ENCODE measurements at regions not wholly inside any gene's neighbourhood (a gene's known extent, or its start where the extent isn't known, plus 50 kb on each side); places are given as distances from the start of the nearest gene placed in this dataset.
"Not testable (repeated sequence)": the region's sequence is repeated elsewhere in the genome, so short reads cannot be mapped to it uniquely, and the experiment has no call there.

GRCh38 chr12:10453-10852, 56.1 kb upstream of the IQSEC3 start:
- DNase-seq (ENCODE audit: low read depth); FAIRE-seq; H3K4me3 ChIP-seq (ENCODE audit: low read depth, low read length); H3K27me3 ChIP-seq (ENCODE audit: control insufficient read depth, insufficient read depth, low read length); H3K36me3 ChIP-seq (ENCODE audit: control insufficient read depth, insufficient read depth, low read length): not testable (repeated sequence)

DNA sequence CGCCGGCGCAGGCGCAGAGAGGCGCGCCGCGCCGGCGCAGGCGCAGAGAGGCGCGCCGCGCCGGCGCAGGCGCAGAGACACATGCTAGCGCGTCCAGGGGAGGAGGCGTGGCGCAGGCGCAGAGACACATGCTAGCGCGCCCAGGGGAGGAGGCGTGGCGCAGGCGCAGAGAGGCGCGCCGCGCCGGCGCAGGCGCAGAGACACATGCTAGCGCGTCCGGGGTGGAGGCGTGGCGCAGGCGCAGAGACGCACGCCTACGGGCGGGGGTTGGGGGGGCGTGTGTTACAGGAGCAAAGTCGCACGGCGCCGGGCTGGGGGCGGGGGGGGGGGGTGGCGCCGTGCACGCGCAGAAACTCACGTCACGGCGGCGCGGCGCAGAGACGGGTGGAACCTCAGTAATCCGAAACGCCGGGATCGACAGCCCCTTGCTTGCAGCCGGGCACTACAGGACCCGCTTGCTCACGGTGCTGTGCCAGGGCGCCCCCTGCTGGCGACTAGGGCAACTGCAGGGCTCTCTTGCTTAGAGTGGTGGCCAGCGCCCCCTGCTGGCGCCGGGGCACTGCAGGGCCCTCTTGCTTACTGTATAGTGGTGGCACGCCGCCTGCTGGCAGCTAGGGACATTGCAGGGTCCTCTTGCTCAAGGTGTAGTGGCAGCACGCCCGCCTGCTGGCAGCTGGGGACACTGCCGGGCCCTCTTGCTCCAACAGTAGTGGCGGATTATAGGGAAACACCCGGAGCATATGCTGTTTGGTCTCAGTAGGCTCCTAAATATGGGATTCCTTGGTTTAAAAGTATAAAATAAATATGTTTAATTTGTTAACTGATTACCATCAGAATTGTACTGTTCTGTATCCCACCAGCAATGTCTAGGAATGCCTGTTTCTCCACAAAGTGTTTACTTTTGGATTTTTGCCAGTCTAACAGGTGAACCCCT, 55.4 kb upstream of the IQSEC3 start:
- H3K27me3 ChIP-seq (ENCODE audit: control insufficient read depth, insufficient read depth, low read length); FAIRE-seq; DNase-seq (ENCODE audit: low read depth); H3K4me3 ChIP-seq (ENCODE audit: low read depth, low read length); H3K36me3 ChIP-seq (ENCODE audit: control insufficient read depth, insufficient read depth, low read length): not testable (repeated sequence)

DNA sequence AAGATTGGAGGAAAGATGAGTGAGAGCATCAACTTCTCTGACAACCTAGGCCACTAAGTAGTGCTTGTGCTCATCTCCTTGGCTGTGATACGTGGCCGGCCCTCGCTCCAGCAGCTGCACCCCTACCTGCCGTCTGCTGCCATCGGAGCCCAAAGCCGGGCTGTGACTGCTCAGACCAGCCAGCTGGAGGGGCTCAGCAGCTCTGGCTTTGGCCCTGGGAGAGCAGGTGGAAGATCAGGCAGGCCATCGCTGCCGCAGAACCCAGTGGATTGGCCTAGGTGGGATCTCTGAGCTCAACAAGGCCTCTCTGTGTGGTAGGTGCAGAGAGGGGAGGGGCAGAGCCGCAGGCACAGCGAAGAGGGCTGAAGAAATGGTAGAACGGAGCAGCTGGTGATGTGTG, 54.3 kb upstream of the IQSEC3 start:
- H3K4me3 ChIP-seq (ENCODE audit: low read depth, low read length); H3K36me3 ChIP-seq (ENCODE audit: control insufficient read depth, insufficient read depth, low read length); DNase-seq (ENCODE audit: low read depth); FAIRE-seq; H3K27me3 ChIP-seq (ENCODE audit: control insufficient read depth, insufficient read depth, low read length): not testable (repeated sequence)

- not testable (repeated sequence) for DNase-seq (ENCODE audit: low read depth); H3K36me3 ChIP-seq (ENCODE audit: control insufficient read depth, insufficient read depth, low read length); H3K27me3 ChIP-seq (ENCODE audit: control insufficient read depth, insufficient read depth, low read length); H3K4me3 ChIP-seq (ENCODE audit: low read depth, low read length); FAIRE-seq
These were observed 53.6 kb upstream of the IQSEC3 start for GRCh38 chr12:12725-13640.

DNA sequence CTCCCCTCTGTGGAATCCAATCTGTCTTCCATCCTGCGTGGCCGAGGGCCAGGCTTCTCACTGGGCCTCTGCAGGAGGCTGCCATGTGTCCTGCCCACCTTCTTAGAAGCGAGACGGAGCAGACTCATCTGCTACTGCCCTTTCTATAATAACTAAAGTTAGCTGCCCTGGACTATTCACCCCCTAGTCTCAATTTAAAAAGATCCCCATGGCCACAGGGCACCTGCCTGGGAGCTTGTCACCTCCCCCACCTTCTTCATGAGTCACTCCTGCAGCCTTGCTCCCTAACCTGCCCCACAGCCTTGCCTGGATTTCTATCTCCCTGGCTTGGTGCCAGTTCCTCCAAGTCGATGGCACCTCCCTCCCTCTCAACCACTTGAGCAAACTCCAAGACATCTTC, 52.7 kb upstream of the IQSEC3 start:
- H3K36me3 ChIP-seq (ENCODE audit: control insufficient read depth, insufficient read depth, low read length); H3K27me3 ChIP-seq (ENCODE audit: control insufficient read depth, insufficient read depth, low read length); H3K4me3 ChIP-seq (ENCODE audit: low read depth, low read length); FAIRE-seq: not testable (repeated sequence)
- DNase-seq (ENCODE audit: low read depth), result peak; percentile 77

DNA sequence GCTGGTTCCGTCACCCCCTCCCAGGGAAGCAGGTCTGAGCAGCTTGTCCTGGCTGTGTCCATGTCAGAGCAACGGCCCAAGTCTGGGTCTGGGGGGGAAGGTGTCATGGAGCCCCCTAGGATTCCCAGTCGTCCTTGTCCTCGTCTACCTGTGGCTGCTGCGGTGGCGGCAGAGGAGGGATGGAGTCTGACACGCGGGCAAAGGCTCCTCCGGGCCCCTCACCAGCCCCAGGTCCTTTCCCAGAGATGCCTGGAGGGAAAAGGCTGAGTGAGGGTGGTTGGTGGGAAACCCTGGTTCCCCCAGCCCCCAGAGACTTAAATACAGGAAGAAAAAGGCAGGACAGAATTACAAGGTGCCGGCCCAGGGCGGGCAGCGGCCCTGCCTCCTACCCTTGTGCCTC, 51.9 kb upstream of the IQSEC3 start:
- H3K36me3 ChIP-seq (ENCODE audit: control insufficient read depth, insufficient read depth, low read length); H3K27me3 ChIP-seq (ENCODE audit: control insufficient read depth, insufficient read depth, low read length); FAIRE-seq; H3K4me3 ChIP-seq (ENCODE audit: low read depth, low read length); DNase-seq (ENCODE audit: low read depth): not testable (repeated sequence)

- DNase-seq (ENCODE audit: low read depth); FAIRE-seq; H3K27me3 ChIP-seq (ENCODE audit: control insufficient read depth, insufficient read depth, low read length); H3K36me3 ChIP-seq (ENCODE audit: control insufficient read depth, insufficient read depth, low read length); H3K4me3 ChIP-seq (ENCODE audit: low read depth, low read length): not testable (repeated sequence)
These were observed 51.2 kb upstream of the IQSEC3 start for GRCh38 chr12:15381-15780.

DNA sequence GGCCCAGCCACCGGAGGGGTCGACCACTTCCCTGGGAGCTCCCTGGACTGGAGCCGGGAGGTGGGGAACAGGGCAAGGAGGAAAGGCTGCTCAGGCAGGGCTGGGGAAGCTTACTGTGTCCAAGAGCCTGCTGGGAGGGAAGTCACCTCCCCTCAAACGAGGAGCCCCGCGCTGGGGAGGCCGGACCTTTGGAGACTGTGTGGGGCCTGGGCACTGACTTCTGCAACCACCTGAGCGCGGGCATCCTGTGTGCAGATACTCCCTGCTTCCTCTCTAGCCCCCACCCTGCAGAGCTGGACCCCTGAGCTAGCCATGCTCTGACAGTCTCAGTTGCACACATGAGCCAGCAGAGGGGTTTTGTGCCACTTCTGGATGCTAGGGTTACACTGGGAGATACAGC, 50.5 kb upstream of the IQSEC3 start:
- not testable (repeated sequence) for H3K4me3 ChIP-seq (ENCODE audit: low read depth, low read length); H3K27me3 ChIP-seq (ENCODE audit: control insufficient read depth, insufficient read depth, low read length); H3K36me3 ChIP-seq (ENCODE audit: control insufficient read depth, insufficient read depth, low read length); DNase-seq (ENCODE audit: low read depth); FAIRE-seq

DNA sequence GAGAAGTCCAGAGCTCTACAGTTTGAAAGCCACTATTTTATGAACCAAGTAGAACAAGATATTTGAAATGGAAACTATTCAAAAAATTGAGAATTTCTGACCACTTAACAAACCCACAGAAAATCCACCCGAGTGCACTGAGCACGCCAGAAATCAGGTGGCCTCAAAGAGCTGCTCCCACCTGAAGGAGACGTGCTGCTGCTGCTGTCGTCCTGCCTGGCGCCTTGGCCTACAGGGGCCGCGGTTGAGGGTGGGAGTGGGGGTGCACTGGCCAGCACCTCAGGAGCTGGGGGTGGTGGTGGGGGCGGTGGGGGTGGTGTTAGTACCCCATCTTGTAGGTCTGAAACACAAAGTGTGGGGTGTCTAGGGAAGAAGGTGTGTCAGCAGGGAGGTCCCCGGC, 50.0 kb upstream of the IQSEC3 start:
- FAIRE-seq; H3K36me3 ChIP-seq (ENCODE audit: control insufficient read depth, insufficient read depth, low read length); H3K27me3 ChIP-seq (ENCODE audit: control insufficient read depth, insufficient read depth, low read length); H3K4me3 ChIP-seq (ENCODE audit: low read depth, low read length); DNase-seq (ENCODE audit: low read depth): not testable (repeated sequence)
